Lower leg skin (tissue), 3 donors: ENCODE measurements at regions not wholly inside any gene's neighbourhood (a gene's known extent, or its start where the extent isn't known, plus 50 kb on each side); places are given as distances from the start of the nearest gene placed in this dataset.

Experiments used
- POLR2A ChIP-seq, 2 donors: fragments of 450-650 bp; IDR thresholded peaks; one replicate each; pipeline ENCODE4 v1.6.1; 2016 to 2017; ENCODE audit warnings: antibody characterized with exemption in 2 of 2, mild to moderate bottlenecking in 1 of 2, moderate library complexity in 1 of 2
- TF ChIP-seq, protein P1 (sequence below), 3 donors: fragments of 450-650 bp; IDR thresholded peaks; one replicate each; pipeline ENCODE4 v1.5.1; 2016; ENCODE audit warnings: antibody characterized with exemption in 3 of 3, mild to moderate bottlenecking in 3 of 3, moderate library complexity in 2 of 3

DNA sequence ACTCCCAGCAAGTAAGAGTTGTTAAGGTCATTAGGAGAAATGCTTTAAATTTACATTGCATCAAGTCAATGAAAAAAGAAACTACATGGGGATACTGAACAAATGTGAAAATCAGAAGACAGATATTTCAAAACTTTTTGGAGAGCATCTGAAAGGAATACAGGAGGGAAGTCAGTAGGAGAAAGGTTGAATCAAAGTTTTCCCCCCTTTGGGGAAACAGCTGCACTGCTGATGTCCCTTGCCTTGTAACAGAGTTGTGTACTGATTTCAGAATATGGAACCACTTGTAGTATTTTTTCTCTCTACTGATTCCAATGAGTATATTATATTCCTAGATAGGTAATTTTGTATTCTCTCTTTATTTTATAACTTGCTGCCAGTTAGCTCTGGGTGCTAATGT is 592.5 kb upstream of the ZEB2 start:
- TF ChIP-seq, protein P1, sequence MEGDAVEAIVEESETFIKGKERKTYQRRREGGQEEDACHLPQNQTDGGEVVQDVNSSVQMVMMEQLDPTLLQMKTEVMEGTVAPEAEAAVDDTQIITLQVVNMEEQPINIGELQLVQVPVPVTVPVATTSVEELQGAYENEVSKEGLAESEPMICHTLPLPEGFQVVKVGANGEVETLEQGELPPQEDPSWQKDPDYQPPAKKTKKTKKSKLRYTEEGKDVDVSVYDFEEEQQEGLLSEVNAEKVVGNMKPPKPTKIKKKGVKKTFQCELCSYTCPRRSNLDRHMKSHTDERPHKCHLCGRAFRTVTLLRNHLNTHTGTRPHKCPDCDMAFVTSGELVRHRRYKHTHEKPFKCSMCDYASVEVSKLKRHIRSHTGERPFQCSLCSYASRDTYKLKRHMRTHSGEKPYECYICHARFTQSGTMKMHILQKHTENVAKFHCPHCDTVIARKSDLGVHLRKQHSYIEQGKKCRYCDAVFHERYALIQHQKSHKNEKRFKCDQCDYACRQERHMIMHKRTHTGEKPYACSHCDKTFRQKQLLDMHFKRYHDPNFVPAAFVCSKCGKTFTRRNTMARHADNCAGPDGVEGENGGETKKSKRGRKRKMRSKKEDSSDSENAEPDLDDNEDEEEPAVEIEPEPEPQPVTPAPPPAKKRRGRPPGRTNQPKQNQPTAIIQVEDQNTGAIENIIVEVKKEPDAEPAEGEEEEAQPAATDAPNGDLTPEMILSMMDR (IDR thresholded peaks at IDR 0.05) = no peak
- TF ChIP-seq POLR2A (IDR thresholded peaks at IDR 0.05) = no peak
